ENCODE measurements at regions not wholly inside any gene's neighbourhood (a gene's known extent, or its start where the extent isn't known, plus 50 kb on each side); places are given as distances from the start of the nearest gene placed in this dataset.

- no peak for DNase-seq (ENCODE audit: missing footprints)
- intact Hi-C loops (cut with DNase I): no loop called here
- ATAC-seq: no peak
Measured at GRCh38 chr7:50146692-50147091, 53.6 kb upstream of the ZPBP start.

GRCh38 chr7:50145801-50146338, 52.8 kb upstream of the ZPBP start:
- DNase-seq (ENCODE audit: missing footprints) (no peak), ATAC-seq (no peak)
- intact Hi-C loops (cut with DNase I): no loop called here

GRCh38 chr7:50145226-50145625, 52.2 kb upstream of the ZPBP start:
- DNase-seq (ENCODE audit: missing footprints) (no peak), ATAC-seq (no peak)
- intact Hi-C loops (cut with DNase I): no loop called here
